ENCODE measurements at regions not wholly inside any gene's neighbourhood (a gene's known extent, or its start where the extent isn't known, plus 50 kb on each side); places are given as distances from the start of the nearest gene placed in this dataset.

DNA sequence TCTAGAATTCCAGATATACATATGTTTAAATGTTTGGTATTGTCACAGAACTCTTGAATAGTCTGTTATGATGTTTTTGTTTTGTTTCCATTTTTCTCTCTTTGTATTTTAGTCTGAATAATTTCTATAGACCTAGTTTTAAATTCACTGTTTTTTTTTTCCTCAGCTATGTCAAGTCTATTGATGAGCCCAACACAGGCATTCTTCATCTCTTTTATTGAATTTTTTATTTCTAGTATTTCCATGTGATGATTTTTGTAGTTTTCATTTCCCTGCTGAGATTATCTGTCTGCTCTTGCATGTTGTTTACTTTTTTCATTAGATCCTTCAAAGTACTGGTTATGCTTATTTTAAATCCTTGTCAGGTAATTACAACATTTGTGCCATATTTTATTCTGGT is 254.7 kb downstream of the C1D start:
- Histone ChIP-seq H3K27ac (no peak overlapping the region), H3K9me3 (peaks cover 4% of the 10 kb centered on the region; the same call in 2 of the 3 replicates), H3K4me1 (no peaks in the 10 kb centered on the region), H3K4me2 (no peak overlapping the region), H3K4me3 (no peak overlapping the region)
- ChIA-PET CTCF (no interaction called here), POLR2A (no interaction called here)
- FAIRE-seq, result no peak
- no peak for ATAC-seq
- DNase-seq (ENCODE audit: low read depth in 1 of 2, low spot score in 1 of 2), result no peak
- TF ChIP-seq ESRRA (IDR thresholded peaks at IDR 0.05; ENCODE audit: borderline replicate concordance, low read length), result no peak

DNA sequence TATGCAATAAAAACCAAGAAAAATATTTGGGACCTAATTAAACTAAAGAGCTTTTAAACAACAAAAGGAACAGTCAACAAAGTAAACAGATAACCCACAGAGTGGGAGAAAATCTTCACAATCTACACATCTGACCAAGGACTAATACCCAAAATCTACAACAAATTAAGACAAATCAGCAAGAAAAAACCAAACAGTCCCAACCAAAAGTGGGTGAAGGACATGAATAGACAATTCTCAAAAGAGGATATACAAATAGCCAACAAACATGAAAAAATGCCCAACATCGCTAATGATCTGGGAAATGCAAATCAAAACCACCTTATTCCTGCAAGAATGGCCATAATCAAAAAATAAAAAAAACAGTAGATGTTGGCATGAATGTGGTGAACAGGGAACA is 250.1 kb downstream of the C1D start:
- WGBS (ENCODE audit: missing lambda C conversion rate), result 23% methylated on average over 1 of the region's 1 CpG
- DNase-seq (ENCODE audit: low read depth in 1 of 2, low spot score in 1 of 2) (no peak), FAIRE-seq (no peak), ATAC-seq (no peak)
- TF ChIP-seq EHF (CRISPR knock-in tag; IDR thresholded peaks at IDR 0.05) (no peak), TFCP2L1 (CRISPR knock-in tag; IDR thresholded peaks at IDR 0.05) (no peak), KDM1A (IDR thresholded peaks at IDR 0.05; ENCODE audit: low read depth) (no peak), POLR2AphosphoS2 (conservative IDR thresholded peaks at IDR 0.05; ENCODE audit: low read length) (no peak), EHMT2 (IDR thresholded peaks at IDR 0.05; ENCODE audit: low read depth) (no peak), POLR2A (IDR thresholded peaks at IDR 0.05; ENCODE audit: low read length) (no peak), CEBPB (IDR thresholded peaks at IDR 0.05) (no peak), HOXB5 (CRISPR knock-in tag; IDR thresholded peaks at IDR 0.05) (no peak)
- TF ChIP-seq, protein P1, sequence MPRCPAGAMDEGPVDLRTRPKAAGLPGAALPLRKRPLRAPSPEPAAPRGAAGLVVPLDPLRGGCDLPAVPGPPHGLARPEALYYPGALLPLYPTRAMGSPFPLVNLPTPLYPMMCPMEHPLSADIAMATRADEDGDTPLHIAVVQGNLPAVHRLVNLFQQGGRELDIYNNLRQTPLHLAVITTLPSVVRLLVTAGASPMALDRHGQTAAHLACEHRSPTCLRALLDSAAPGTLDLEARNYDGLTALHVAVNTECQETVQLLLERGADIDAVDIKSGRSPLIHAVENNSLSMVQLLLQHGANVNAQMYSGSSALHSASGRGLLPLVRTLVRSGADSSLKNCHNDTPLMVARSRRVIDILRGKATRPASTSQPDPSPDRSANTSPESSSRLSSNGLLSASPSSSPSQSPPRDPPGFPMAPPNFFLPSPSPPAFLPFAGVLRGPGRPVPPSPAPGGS (IDR thresholded peaks at IDR 0.05), result no peak
- TF ChIP-seq, protein P2, sequence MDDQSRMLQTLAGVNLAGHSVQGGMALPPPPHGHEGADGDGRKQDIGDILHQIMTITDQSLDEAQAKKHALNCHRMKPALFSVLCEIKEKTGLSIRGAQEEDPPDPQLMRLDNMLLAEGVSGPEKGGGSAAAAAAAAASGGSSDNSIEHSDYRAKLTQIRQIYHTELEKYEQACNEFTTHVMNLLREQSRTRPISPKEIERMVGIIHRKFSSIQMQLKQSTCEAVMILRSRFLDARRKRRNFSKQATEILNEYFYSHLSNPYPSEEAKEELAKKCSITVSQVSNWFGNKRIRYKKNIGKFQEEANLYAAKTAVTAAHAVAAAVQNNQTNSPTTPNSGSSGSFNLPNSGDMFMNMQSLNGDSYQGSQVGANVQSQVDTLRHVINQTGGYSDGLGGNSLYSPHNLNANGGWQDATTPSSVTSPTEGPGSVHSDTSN (IDR thresholded peaks at IDR 0.05), result no peak
- Histone ChIP-seq H3K4me1 (no peaks in the 10 kb centered on the region), H3K9me3 (peaks cover 4% of the 10 kb centered on the region; the same call in 1 of the 3 replicates), H3K4me3 (no peak overlapping the region), H3K27ac (no peak overlapping the region), H3K4me2 (no peak overlapping the region)
- POLR2A ChIA-PET, result no interaction called here
- CTCF ChIA-PET, result no interaction called here

DNA sequence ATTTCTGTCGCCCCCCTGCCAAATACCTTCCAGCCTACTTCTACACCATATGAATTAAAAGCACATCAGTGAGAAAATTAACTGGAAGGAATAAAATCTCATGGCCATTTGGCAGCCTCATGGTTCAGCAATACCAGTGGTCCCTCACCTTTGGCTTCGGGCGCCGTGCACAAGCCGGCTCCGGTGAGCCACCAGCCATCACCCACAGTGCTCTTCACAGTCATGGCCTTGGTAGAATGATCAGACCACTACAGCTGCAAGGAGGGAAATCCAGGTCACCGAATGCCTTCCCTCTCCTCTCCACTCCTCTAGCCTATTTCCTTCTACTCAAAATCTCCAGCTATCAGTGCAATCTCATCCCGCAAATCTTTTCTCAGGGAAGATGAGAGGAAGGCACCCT is 239.1 kb downstream of the C1D start:
- ATAC-seq, result no peak
- POLR2A ChIA-PET, result no interaction called here

DNA sequence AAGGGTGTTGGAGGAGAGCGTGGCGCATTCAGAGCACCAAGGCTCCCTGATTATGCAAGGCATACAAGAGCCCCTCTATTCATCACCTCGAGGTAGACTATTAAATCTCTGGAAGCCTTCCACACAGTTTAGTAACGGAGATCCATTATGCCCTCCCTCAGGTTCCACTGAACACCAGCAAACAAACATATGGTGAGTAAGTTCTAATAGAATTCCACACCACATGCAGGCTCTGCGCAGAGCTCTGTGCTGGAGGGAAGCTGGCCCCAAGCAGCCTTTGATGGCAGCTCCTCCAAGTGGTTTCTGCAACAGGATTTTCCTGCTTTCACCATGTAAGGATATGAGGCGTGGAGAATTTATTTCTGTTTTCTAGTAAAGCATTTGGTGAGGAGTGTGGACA is 238.6 kb downstream of the C1D start:
- FAIRE-seq, result no peak
- 41% methylated on average over 6 of the region's 6 CpGs for WGBS (ENCODE audit: missing lambda C conversion rate)
- no peaks in the 10 kb centered on the region for H3K9me3 ChIP-seq
- no peak for DNase-seq (ENCODE audit: low read depth in 1 of 2, low spot score in 1 of 2)
- H3K27ac ChIP-seq, result no peak overlapping the region
- ATAC-seq, result no peak
- ChIA-PET POLR2A (no interaction called here), CTCF (interaction anchor here (1.1 kb wide), 1 partner anchor 22 kb away, joined by 3 read pairs; no protein-coding TSS in a partner anchor)
- no peak overlapping the region for H3K4me2 ChIP-seq
- TF ChIP-seq RFX5 (IDR thresholded peaks at IDR 0.05) (no peak), SMC3 (IDR thresholded peaks at IDR 0.05) (no peak), EHMT2 (IDR thresholded peaks at IDR 0.05; ENCODE audit: low read depth) (no peak), EP300 (IDR thresholded peaks at IDR 0.05) (no peak), POLR2A (IDR thresholded peaks at IDR 0.05; ENCODE audit: low read length) (no peak), EHF (CRISPR knock-in tag; IDR thresholded peaks at IDR 0.05) (no peak), RCOR1 (IDR thresholded peaks at IDR 0.05; ENCODE audit: low read depth, low read length) (no peak), ESRRA (IDR thresholded peaks at IDR 0.05; ENCODE audit: borderline replicate concordance, low read length) (no peak), GATA3 (IDR thresholded peaks at IDR 0.05; ENCODE audit: borderline replicate concordance) (no peak), CBX2 (IDR thresholded peaks at IDR 0.05; ENCODE audit: borderline replicate concordance, low read depth) (no peak), TFCP2L1 (CRISPR knock-in tag; IDR thresholded peaks at IDR 0.05) (no peak), ZC3H11A (IDR thresholded peaks at IDR 0.05) (no peak), FOSB (CRISPR knock-in tag; IDR thresholded peaks at IDR 0.05) (no peak), HOXA7 (CRISPR knock-in tag; IDR thresholded peaks at IDR 0.05) (no peak), MYC (IDR thresholded peaks at IDR 0.05; ENCODE audit: borderline replicate concordance, low read length) (no peak), HOXB5 (CRISPR knock-in tag; IDR thresholded peaks at IDR 0.05) (no peak), CHD4 (IDR thresholded peaks at IDR 0.05; ENCODE audit: borderline replicate concordance) (no peak)
- TF ChIP-seq, protein P3, sequence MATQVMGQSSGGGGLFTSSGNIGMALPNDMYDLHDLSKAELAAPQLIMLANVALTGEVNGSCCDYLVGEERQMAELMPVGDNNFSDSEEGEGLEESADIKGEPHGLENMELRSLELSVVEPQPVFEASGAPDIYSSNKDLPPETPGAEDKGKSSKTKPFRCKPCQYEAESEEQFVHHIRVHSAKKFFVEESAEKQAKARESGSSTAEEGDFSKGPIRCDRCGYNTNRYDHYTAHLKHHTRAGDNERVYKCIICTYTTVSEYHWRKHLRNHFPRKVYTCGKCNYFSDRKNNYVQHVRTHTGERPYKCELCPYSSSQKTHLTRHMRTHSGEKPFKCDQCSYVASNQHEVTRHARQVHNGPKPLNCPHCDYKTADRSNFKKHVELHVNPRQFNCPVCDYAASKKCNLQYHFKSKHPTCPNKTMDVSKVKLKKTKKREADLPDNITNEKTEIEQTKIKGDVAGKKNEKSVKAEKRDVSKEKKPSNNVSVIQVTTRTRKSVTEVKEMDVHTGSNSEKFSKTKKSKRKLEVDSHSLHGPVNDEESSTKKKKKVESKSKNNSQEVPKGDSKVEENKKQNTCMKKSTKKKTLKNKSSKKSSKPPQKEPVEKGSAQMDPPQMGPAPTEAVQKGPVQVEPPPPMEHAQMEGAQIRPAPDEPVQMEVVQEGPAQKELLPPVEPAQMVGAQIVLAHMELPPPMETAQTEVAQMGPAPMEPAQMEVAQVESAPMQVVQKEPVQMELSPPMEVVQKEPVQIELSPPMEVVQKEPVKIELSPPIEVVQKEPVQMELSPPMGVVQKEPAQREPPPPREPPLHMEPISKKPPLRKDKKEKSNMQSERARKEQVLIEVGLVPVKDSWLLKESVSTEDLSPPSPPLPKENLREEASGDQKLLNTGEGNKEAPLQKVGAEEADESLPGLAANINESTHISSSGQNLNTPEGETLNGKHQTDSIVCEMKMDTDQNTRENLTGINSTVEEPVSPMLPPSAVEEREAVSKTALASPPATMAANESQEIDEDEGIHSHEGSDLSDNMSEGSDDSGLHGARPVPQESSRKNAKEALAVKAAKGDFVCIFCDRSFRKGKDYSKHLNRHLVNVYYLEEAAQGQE (IDR thresholded peaks at IDR 0.05), result no peak
- TF ChIP-seq, protein P4, sequence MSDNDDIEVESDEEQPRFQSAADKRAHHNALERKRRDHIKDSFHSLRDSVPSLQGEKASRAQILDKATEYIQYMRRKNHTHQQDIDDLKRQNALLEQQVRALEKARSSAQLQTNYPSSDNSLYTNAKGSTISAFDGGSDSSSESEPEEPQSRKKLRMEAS (IDR thresholded peaks at IDR 0.05), result no peak
- TF ChIP-seq, protein P5, sequence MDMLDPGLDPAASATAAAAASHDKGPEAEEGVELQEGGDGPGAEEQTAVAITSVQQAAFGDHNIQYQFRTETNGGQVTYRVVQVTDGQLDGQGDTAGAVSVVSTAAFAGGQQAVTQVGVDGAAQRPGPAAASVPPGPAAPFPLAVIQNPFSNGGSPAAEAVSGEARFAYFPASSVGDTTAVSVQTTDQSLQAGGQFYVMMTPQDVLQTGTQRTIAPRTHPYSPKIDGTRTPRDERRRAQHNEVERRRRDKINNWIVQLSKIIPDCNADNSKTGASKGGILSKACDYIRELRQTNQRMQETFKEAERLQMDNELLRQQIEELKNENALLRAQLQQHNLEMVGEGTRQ (IDR thresholded peaks at IDR 0.05), result no peak
- H3K4me1 ChIP-seq, result no peaks in the 10 kb centered on the region
- H3K4me3 ChIP-seq, result no peak overlapping the region

More for the DNA sequence above, 239.1 kb downstream of the C1D start:
- no peaks in the 10 kb centered on the region for H3K4me1 ChIP-seq
- no peak overlapping the region for H3K4me2 ChIP-seq
- H3K9me3 ChIP-seq, result no peaks in the 10 kb centered on the region
- TF ChIP-seq NPAS2 (CRISPR knock-in tag; IDR thresholded peaks at IDR 0.05; ENCODE audit: borderline replicate concordance), result no peak
- H3K4me3 ChIP-seq, result no peak overlapping the region
- no peak overlapping the region for H3K27ac ChIP-seq
- no peak for FAIRE-seq
- CTCF ChIA-PET, result interaction anchor here (1.1 kb wide), 1 partner anchor 23 kb away, joined by 3 read pairs; no protein-coding TSS in a partner anchor
- 83% methylated on average over 8 of the region's 8 CpGs for WGBS (ENCODE audit: missing lambda C conversion rate)
- no peak for DNase-seq (ENCODE audit: low read depth in 1 of 2, low spot score in 1 of 2)
